ENCODE measurements at regions not wholly inside any gene's neighbourhood (a gene's known extent, or its start where the extent isn't known, plus 50 kb on each side); places are given as distances from the start of the nearest gene placed in this dataset.
"Not testable (repeated sequence)": the region's sequence is repeated elsewhere in the genome, so short reads cannot be mapped to it uniquely, and the experiment has no call there.

DNA sequence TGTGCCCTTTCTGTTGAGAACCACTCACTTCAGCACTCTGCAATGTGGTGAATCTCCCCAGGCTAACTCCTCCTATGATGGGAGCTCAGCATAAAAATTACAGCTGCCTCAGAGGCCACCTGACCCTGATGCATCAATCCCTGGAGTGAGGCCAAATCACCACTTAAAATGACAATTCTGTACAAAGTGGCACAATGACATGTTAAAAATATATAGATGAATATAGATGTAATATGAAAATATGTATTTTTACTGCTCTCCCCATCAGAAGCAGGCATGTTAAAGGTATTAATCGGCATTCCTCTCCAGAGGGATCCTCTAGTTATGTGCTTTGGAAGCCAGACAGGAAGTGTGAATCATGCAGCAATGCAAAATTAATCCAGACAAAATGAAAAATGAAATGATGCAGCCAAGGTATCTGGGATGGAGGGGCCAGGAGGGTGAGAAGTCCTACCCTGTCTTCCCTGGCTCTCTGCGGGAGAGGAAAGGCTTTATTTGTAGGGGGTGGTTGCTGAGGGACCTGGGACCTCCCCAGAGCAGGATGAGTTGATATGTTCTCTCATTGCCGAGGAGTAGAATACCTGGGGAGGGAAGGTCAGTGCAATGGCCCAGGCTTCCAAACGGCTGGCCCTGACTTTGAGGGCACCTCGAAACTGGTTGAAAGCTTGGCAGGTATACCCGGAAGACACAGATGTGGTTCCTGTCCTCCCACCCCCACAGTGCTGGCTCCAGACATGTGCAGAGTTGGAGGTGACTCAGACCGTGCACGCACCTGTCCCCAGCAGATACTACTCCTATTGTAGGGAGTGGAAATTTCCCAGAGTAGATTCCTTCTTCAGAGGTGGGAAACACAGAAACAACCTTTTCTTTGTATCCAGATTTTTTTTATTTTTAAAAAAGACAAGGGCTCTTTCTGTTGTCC, 347.9 kb upstream of the NCAM1 start:
- no peak overlapping the region for H3K4me3 Mint-ChIP-seq
- H3K36me3 Mint-ChIP-seq: no peaks in the 10 kb centered on the region
- H3K27ac Mint-ChIP-seq: peak overlapping the region in 1 of 3 donors; percentile 63
- no peaks in the 10 kb centered on the region for H3K9me3 Mint-ChIP-seq
- peaks cover 2% of the 10 kb centered on the region for H3K27me3 Mint-ChIP-seq
- no peaks in the 10 kb centered on the region for H3K4me1 Mint-ChIP-seq

- Mint-ChIP-seq H3K27ac (no peak overlapping the region), H3K27me3 (peaks cover 4% of the 10 kb centered on the region), H3K4me1 (no peaks in the 10 kb centered on the region), H3K9me3 (no peaks in the 10 kb centered on the region), H3K36me3 (no peaks in the 10 kb centered on the region), H3K4me3 (no peak overlapping the region)
Observed at GRCh38 chr11:112614605-112615004, 346.6 kb upstream of the NCAM1 start.

DNA sequence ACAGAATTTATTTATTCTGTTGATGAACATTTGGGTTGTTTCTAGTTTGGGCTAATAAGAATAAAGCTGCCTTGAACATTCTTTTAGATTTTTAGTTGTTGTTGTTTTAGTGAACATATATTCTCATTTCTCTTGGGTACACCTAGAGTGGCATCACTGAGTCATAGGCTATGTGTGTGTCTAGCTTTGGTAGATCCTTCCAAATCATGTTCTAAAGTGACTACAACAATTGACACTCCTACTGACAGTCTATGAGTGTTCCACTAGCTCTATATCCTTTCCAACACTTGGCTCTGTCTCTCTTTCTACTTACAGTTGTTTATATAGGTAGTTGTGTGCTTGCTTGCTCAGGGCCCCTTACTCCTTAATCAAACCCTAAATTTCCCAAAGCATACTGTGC, 346.0 kb upstream of the NCAM1 start:
- no peaks in the 10 kb centered on the region for H3K9me3 Mint-ChIP-seq
- H3K36me3 Mint-ChIP-seq: no peaks in the 10 kb centered on the region
- H3K27me3 Mint-ChIP-seq: peaks cover 4% of the 10 kb centered on the region
- no peak overlapping the region for H3K4me3 Mint-ChIP-seq
- H3K4me1 Mint-ChIP-seq: no peaks in the 10 kb centered on the region
- H3K27ac Mint-ChIP-seq: no peak overlapping the region

GRCh38 chr11:112615891-112616290, 345.3 kb upstream of the NCAM1 start:
- H3K4me1 Mint-ChIP-seq: no peaks in the 10 kb centered on the region
- H3K9me3 Mint-ChIP-seq: peaks cover 0 to 1% (median 0%) of the 10 kb centered on the region in 3 donors
- H3K36me3 Mint-ChIP-seq: no peaks in the 10 kb centered on the region
- peaks cover 4% of the 10 kb centered on the region for H3K27me3 Mint-ChIP-seq
- no peak overlapping the region for H3K4me3 Mint-ChIP-seq
- H3K27ac Mint-ChIP-seq: no peak overlapping the region

DNA sequence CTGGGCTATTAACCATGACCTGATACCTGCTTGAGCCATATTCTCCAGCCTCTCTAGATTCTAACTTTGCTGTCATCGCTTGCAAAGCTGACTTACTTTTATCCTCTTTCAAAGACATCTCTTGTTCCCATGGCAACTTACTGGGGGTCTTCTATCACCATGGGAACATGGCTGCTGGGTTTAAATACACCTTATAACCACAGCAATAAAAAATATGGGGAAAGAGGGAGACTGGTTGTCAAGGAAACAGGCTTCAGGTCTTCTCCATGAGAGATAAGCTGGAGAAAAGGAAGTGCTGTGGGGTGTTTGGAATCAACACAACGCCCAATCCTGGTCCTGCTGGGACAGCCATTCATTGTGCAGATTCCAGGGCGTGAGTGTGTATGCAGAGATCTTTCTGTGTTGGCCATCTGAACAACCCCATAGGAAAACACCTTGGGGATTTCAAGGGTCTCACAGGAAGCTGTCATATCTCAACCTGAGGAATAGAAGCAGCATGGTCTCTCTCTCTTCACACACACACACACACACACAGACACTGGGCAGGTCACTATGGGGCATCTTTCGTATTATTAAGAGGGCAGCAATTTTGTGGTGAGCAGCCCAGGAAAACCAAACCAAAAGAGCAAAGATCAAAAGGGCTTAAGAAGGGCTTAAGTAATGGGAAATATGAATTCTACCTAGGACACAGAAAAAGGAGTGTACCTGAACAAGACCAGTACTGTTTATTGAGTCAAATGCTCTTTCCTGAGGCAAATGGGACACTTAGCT, 344.7 kb upstream of the NCAM1 start:
- no peaks in the 10 kb centered on the region for H3K36me3 Mint-ChIP-seq
- peaks cover 4% of the 10 kb centered on the region for H3K27me3 Mint-ChIP-seq
- H3K4me1 Mint-ChIP-seq: no peaks in the 10 kb centered on the region
- H3K27ac Mint-ChIP-seq: no peak overlapping the region
- H3K9me3 Mint-ChIP-seq: peaks cover 0 to 2% (median 0%) of the 10 kb centered on the region in 3 donors
- no peak overlapping the region for H3K4me3 Mint-ChIP-seq

- Mint-ChIP-seq H3K4me1 (no peaks in the 10 kb centered on the region), H3K9me3 (peaks cover 0 to 2% (median 0%) of the 10 kb centered on the region in 3 donors), H3K27ac (no peak overlapping the region), H3K4me3 (no peak overlapping the region), H3K36me3 (no peaks in the 10 kb centered on the region), H3K27me3 (peaks cover 4% of the 10 kb centered on the region)
Observed at GRCh38 chr11:112617098-112617425, 344.2 kb upstream of the NCAM1 start.

- Mint-ChIP-seq H3K9me3 (peaks cover 0 to 2% (median 0%) of the 10 kb centered on the region in 3 donors), H3K4me1 (no peaks in the 10 kb centered on the region), H3K4me3 (no peak overlapping the region), H3K27ac (no peak overlapping the region), H3K27me3 (peaks cover 4% of the 10 kb centered on the region), H3K36me3 (no peaks in the 10 kb centered on the region)
Observed at GRCh38 chr11:112617977-112618826, 343.0 kb upstream of the NCAM1 start.

DNA sequence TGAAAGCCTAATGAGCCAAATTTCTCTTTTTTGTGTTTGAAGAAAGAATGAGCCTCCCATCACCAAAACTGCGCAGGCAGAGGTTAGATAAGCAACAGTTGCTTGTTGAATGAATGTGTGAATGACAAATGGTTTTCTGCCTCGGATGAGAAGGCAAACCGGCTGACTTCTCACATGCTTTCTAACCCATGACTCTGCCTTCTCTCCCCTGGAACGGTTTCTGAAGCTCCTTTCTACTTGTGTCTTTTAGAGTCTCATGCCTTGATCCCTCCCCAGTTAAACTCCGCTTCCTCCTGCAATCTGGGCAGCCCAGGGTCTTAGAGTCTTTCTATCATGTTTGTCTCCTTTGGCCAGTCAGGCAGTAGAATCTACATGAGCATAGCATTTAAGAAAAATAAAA, 342.1 kb upstream of the NCAM1 start:
- Mint-ChIP-seq H3K4me1 (no peaks in the 10 kb centered on the region), H3K9me3 (peaks cover 0 to 2% (median 0%) of the 10 kb centered on the region in 3 donors), H3K27me3 (peaks cover 3% of the 10 kb centered on the region), H3K4me3 (no peak overlapping the region), H3K36me3 (no peaks in the 10 kb centered on the region), H3K27ac (no peak overlapping the region)

GRCh38 chr11:112620621-112621394, 340.4 kb upstream of the NCAM1 start:
- Mint-ChIP-seq H3K9me3 (peaks cover 0 to 2% (median 0%) of the 10 kb centered on the region in 3 donors), H3K36me3 (no peaks in the 10 kb centered on the region), H3K27ac (no peak overlapping the region), H3K4me1 (no peaks in the 10 kb centered on the region), H3K27me3 (peaks cover 3% of the 10 kb centered on the region), H3K4me3 (no peak overlapping the region)

DNA sequence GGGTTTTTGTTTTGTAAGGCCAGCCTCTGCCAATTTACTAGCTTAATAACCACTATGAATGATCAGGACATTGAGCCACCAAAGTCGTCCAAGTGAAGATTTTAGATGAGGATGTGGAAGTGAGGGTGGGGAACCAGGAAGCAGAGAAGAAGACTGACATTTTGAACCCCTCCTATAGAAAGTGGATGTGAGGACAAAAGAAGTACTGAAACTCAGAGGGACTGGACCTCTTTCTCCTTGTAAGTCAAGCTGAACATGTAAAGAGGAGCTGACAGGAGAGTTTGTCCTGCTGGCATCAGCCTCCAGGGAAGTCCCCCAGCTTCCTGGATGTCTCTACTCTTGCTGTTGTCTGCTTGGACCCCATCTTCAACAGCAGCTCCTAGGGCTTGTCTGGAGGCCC, 338.2 kb upstream of the NCAM1 start:
- H3K27me3 Mint-ChIP-seq: peaks cover 3% of the 10 kb centered on the region
- H3K27ac Mint-ChIP-seq: no peak overlapping the region
- H3K36me3 Mint-ChIP-seq: no peaks in the 10 kb centered on the region
- no peaks in the 10 kb centered on the region for H3K4me1 Mint-ChIP-seq
- no peak overlapping the region for H3K4me3 Mint-ChIP-seq
- H3K9me3 Mint-ChIP-seq: peaks cover 0 to 2% (median 0%) of the 10 kb centered on the region in 3 donors

GRCh38 chr11:112624431-112624830, 336.8 kb upstream of the NCAM1 start:
- H3K4me1 Mint-ChIP-seq: no peaks in the 10 kb centered on the region
- peaks cover 0 to 2% (median 0%) of the 10 kb centered on the region in 3 donors for H3K9me3 Mint-ChIP-seq
- H3K27me3 Mint-ChIP-seq: no peaks in the 10 kb centered on the region
- H3K36me3 Mint-ChIP-seq: no peaks in the 10 kb centered on the region
- no peak overlapping the region for H3K27ac Mint-ChIP-seq
- H3K4me3 Mint-ChIP-seq: no peak overlapping the region

GRCh38 chr11:112624971-112625370, 336.2 kb upstream of the NCAM1 start:
- H3K4me3 Mint-ChIP-seq, H3K27ac Mint-ChIP-seq, H3K36me3 Mint-ChIP-seq, H3K9me3 Mint-ChIP-seq, H3K27me3 Mint-ChIP-seq, H3K4me1 Mint-ChIP-seq: not testable (repeated sequence)

- no peak overlapping the region for H3K27ac Mint-ChIP-seq
- H3K4me3 Mint-ChIP-seq: no peak overlapping the region
- no peaks in the 10 kb centered on the region for H3K4me1 Mint-ChIP-seq
- no peaks in the 10 kb centered on the region for H3K36me3 Mint-ChIP-seq
- H3K27me3 Mint-ChIP-seq: peaks cover 3% of the 10 kb centered on the region
- H3K9me3 Mint-ChIP-seq: peaks cover 0 to 1% (median 0%) of the 10 kb centered on the region in 3 donors
Observed at GRCh38 chr11:112625814-112626213, 335.4 kb upstream of the NCAM1 start.

DNA sequence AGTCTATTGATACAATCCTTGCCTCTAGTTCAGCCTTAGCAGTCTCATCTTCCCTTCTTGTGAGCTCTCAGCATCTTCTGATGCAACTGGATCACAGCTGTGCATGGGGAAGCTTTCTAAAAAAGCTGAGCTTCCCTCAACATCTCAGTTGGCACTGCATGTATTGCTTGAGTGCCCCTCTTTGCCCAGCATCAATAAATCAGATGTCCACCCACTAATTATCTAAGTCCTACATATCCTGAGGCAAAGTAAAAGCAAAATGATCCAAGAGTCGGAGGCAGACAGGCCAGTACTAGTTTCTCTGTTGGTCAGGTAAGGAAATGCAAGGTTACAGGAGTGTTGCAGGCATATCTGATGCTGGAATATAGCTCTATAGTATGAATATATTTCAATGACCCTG, 334.5 kb upstream of the NCAM1 start:
- Mint-ChIP-seq H3K27ac (no peak overlapping the region), H3K4me3 (no peak overlapping the region), H3K27me3 (peaks cover 3% of the 10 kb centered on the region), H3K36me3 (no peaks in the 10 kb centered on the region), H3K4me1 (no peaks in the 10 kb centered on the region), H3K9me3 (no peaks in the 10 kb centered on the region)

Data from IgD-negative memory B cell (primary cell).